HepG2 (cell line): ENCODE measurements at regions not wholly inside any gene's neighbourhood (a gene's known extent, or its start where the extent isn't known, plus 50 kb on each side); places are given as distances from the start of the nearest gene placed in this dataset.

ENCODE experiments used
- ATAC-seq: fragments of 200-7000 bp; cut with Tn5 transposase; 3 replicates; pipeline ENCODE4 v1.9.1; 2020; ENCODE audit warnings: mild to moderate bottlenecking, moderate library complexity
- BruUV-seq: library from RNA; stranded (reverse); fragments of 400-500 nt; replicated peaks from 2 replicates; lab custom pipeline; 2021; lab: Mats Ljungman, UMichigan
- CTCF ChIA-PET: fragments of 300-600 bp; formaldehyde crosslinking; extraction: SDS; loops from one replicate; lab custom pipeline; 2021; ENCODE audit warnings: low total read pairs, inconsistent platforms, low intra/inter-chr PET ratio; lab: Yijun Ruan, JAX
- POLR2A ChIA-PET: fragments of 350-600 bp; sonication (Branson Sonifier 250); formaldehyde crosslinking; loops from one replicate; lab custom pipeline; 2020; ENCODE audit warnings: antibody characterized with exemption, inconsistent platforms; lab: Yijun Ruan, JAX
- DNase-seq: peaks from one replicate; pipeline ENCODE4 v3.0.0-alpha.2; 2015; ENCODE audit warnings: low spot score
- FAIRE-seq: peaks from 3 replicates; lab custom pipeline; 2011; peaks lifted over from hg19 to GRCh38; lab: Jason Lieb, UNC
- H2AFZ ChIP-seq: one replicate; pipeline ENCODE4 v1.6.1; 2011; ENCODE audit warnings: low read length, inconsistent platforms
- H3K27ac ChIP-seq: fragments of 300-600 bp; 3 replicates; pipeline ENCODE4 v1.8.0; 2011; ENCODE audit warnings: mixed run types, mild to moderate bottlenecking, mixed read lengths, low read length, inconsistent platforms; ENCODE audit not compliant: insufficient read depth; ENCODE audit errors: extremely low read length
- H3K27me3 ChIP-seq, 2 experiments: fragments of 200-600 bp in 1 of 2; 2 replicates in 1 of 2; 3 replicates in 1 of 2; pipeline versions ENCODE4 v1.6.0 to v1.8.0; 2011; ENCODE audit warnings: low read length in 2 of 2, mild to moderate bottlenecking in 2 of 2, moderate library complexity in 2 of 2, inconsistent platforms in 1 of 2; ENCODE audit not compliant: insufficient read depth in 2 of 2, control insufficient read depth in 1 of 2
- H3K36me3 ChIP-seq, 2 experiments: fragments of 200-600 bp in 1 of 2; replicated peaks in 1 of 2; 2 replicates in 1 of 2; 3 replicates in 1 of 2; pipeline versions ENCODE4 v1.5.1 to v1.8.0; 2011; ENCODE audit warnings: low read length in 2 of 2, inconsistent platforms in 1 of 2; ENCODE audit not compliant: insufficient read depth in 2 of 2, control insufficient read depth in 1 of 2
- H3K4me1 ChIP-seq: 2 replicates; pipeline ENCODE4 v1.5.1; 2012; ENCODE audit warnings: low read length, inconsistent platforms; ENCODE audit not compliant: insufficient read depth
- H3K4me2 ChIP-seq: 2 replicates; pipeline ENCODE4 v1.6.0; 2011; ENCODE audit warnings: low read depth, low read length, inconsistent platforms
- H3K4me3 ChIP-seq, 3 experiments: fragments of 200-600 bp in 1 of 3; sonication (generic), shearing (Covaris generic) in 1 of 3; replicated peaks in 1 of 3; 2 replicates each; pipeline ENCODE4 v1.5.1; 2011 to 2016; ENCODE audit warnings: low read length in 3 of 3, inconsistent platforms in 2 of 3, low read depth in 2 of 3, mild to moderate bottlenecking in 2 of 3, control low read depth in 1 of 3, mixed read lengths in 1 of 3; ENCODE audit not compliant: insufficient read depth in 1 of 3
- H3K79me2 ChIP-seq: one replicate; pipeline ENCODE4 v1.6.1; 2011; ENCODE audit warnings: low read length, inconsistent platforms; ENCODE audit not compliant: insufficient read depth
- H3K9ac ChIP-seq: 2 replicates; pipeline ENCODE4 v1.6.0; 2011; ENCODE audit warnings: mild to moderate bottlenecking, low read depth, low read length, inconsistent platforms; ENCODE audit not compliant: insufficient read depth
- H3K9me3 ChIP-seq: 2 replicates; pipeline ENCODE4 v1.5.1; 2012; ENCODE audit warnings: mild to moderate bottlenecking, low read length
- H4K20me1 ChIP-seq: 2 replicates; pipeline ENCODE4 v1.6.0; 2011; ENCODE audit warnings: inconsistent platforms, mild to moderate bottlenecking, low read length, moderate library complexity; ENCODE audit not compliant: insufficient read depth
- ASH2L ChIP-seq: fragments of 300-600, 200-600 bp; sonication (generic); IDR thresholded peaks from 2 replicates; pipeline ENCODE4 v1.7.0; 2017; ENCODE audit warnings: low read depth, mild to moderate bottlenecking, moderate library complexity, mixed read lengths, low read length; ENCODE audit not compliant: insufficient read length
- BRCA1 ChIP-seq: sonication (generic); formaldehyde crosslinking; IDR thresholded peaks from 2 replicates; pipeline ENCODE4 v1.4.0; 2020; ENCODE audit warnings: missing genetic modification reagents
- HHEX ChIP-seq: IDR thresholded peaks from 2 replicates; pipeline ENCODE4 v1.6.1; 2016; ENCODE audit warnings: control low read depth
- HIVEP1 ChIP-seq: sonication (generic); formaldehyde crosslinking; IDR thresholded peaks from 2 replicates; pipeline ENCODE4 v1.4.0; 2020; ENCODE audit warnings: mild to moderate bottlenecking, missing genetic modification reagents
- MAFF ChIP-seq: IDR thresholded peaks from 2 replicates; pipeline ENCODE4 v1.6.1; 2011; ENCODE audit warnings: low read depth, low read length, improper control_type of control experiment
- PITX1 ChIP-seq: sonication (generic); formaldehyde crosslinking; IDR thresholded peaks from 2 replicates; pipeline ENCODE4 v1.5.1; 2020; ENCODE audit warnings: mild to moderate bottlenecking, missing genetic modification reagents
- PREB ChIP-seq: sonication (generic); formaldehyde crosslinking; IDR thresholded peaks from 2 replicates; pipeline ENCODE4 v1.4.0; 2020; ENCODE audit warnings: missing genetic modification reagents
- RCOR2 ChIP-seq: IDR thresholded peaks from 2 replicates; pipeline ENCODE4 v1.6.1; 2016; ENCODE audit warnings: missing biosample characterization, missing genetic modification reagents
- SAFB2 ChIP-seq: sonication (generic); formaldehyde crosslinking; IDR thresholded peaks from 2 replicates; pipeline ENCODE4 v1.5.1; 2020; ENCODE audit warnings: missing genetic modification reagents, low read depth, mild to moderate bottlenecking, borderline replicate concordance
- SMYD3 ChIP-seq: sonication (generic); formaldehyde crosslinking; IDR thresholded peaks from 2 replicates; pipeline ENCODE4 v1.8.1; 2023; ENCODE audit warnings: mild to moderate bottlenecking, missing genetic modification reagents
- XRCC5 ChIP-seq: fragments of 200-400 bp; formaldehyde crosslinking; optimal IDR thresholded peaks from 2 replicates; pipeline ENCODE3; 2017; ENCODE audit warnings: mild to moderate bottlenecking, low read length
- ZBTB3 ChIP-seq: sonication (generic); formaldehyde crosslinking; IDR thresholded peaks from 2 replicates; pipeline ENCODE4 v1.4.0; 2020; ENCODE audit warnings: low read depth, mild to moderate bottlenecking, moderate library complexity, missing genetic modification reagents, borderline replicate concordance
- ZFP82 ChIP-seq: sonication (generic); formaldehyde crosslinking; IDR thresholded peaks from 2 replicates; pipeline ENCODE4 v1.5.1; 2020; ENCODE audit warnings: mild to moderate bottlenecking, missing genetic modification reagents, borderline replicate concordance
- ZFP90 ChIP-seq: sonication (generic); formaldehyde crosslinking; IDR thresholded peaks from 2 replicates; pipeline ENCODE4 v1.8.0; 2022; ENCODE audit warnings: missing genetic modification reagents, mild to moderate bottlenecking, inconsistent platforms, borderline replicate concordance
- ZFP91 ChIP-seq: sonication (generic); formaldehyde crosslinking; IDR thresholded peaks from 2 replicates; pipeline ENCODE4 v1.9.0; 2022; ENCODE audit warnings: missing genetic modification reagents, mild to moderate bottlenecking, borderline replicate concordance
- ZNF333 ChIP-seq: sonication (generic); formaldehyde crosslinking; IDR thresholded peaks from 2 replicates; pipeline ENCODE4 v1.4.0; 2020; ENCODE audit warnings: mild to moderate bottlenecking, missing genetic modification reagents, borderline replicate concordance
- ZNF549 ChIP-seq: sonication (generic); formaldehyde crosslinking; IDR thresholded peaks from 2 replicates; pipeline ENCODE4 v1.5.0; 2020; ENCODE audit warnings: missing genetic modification reagents
- ZNF564 ChIP-seq: sonication (generic); formaldehyde crosslinking; IDR thresholded peaks from 2 replicates; pipeline ENCODE4 v1.8.1; 2023; ENCODE audit warnings: mild to moderate bottlenecking, missing genetic modification reagents
- ZNF570 ChIP-seq: sonication (generic); formaldehyde crosslinking; IDR thresholded peaks from 2 replicates; pipeline ENCODE4 v1.4.0; 2020; ENCODE audit warnings: mild to moderate bottlenecking, missing genetic modification reagents, borderline replicate concordance
- ZNF580 ChIP-seq: IDR thresholded peaks from 2 replicates; pipeline ENCODE4 v1.6.1; 2016; ENCODE audit warnings: low read depth, borderline replicate concordance
- WGBS: methylation state at CpG from one replicate; pipeline ENCODE4 v1.1.6; 2017; ENCODE audit warnings: low lambda C conversion rate; 5-methylcytosine and 5-hydroxymethylcytosine counted together
- in situ Hi-C: cut with HindIII; loops from 2 replicates; pipeline ENCODE4 v1.10.0; 2017; ENCODE audit warnings: low pct_unique_long_range_greater_than_20kb; ENCODE audit not compliant: extremely low pct_ligation_motif_present
- intact Hi-C: fragments of 100-400 bp; cut with micrococcal nuclease; formaldehyde crosslinking; loops from one replicate; pipeline ENCODE4 v1.10.0; 2022; ENCODE audit not compliant: unreplicated experiment

GRCh38 chr6:132937466-132937906, 123.1 kb downstream of the RPS12 start (continued):
- TF ChIP-seq SMYD3 (CRISPR knock-in tag) = 0 out of 2 replicates have a peak, but pooled peaks have one; percentile 42
- TF ChIP-seq, all 625 proteins: peak for 7

GRCh38 chr6:132948889-132949288, 134.5 kb downstream of the RPS12 start:
- Histone ChIP-seq H3K27me3 (peaks cover 0 to 3% of the 10 kb centered on the region in 2 experiments; a peak in 2 of 5 replicates), H3K79me2 (no peaks in the 10 kb centered on the region), H3K36me3 (no peaks in the 10 kb centered on the region), H3K9me3 (no peaks in the 10 kb centered on the region), H3K4me2 (no peak overlapping the region), H3K4me1 (peaks cover 16% of the 10 kb centered on the region), H3K9ac (no peak overlapping the region), H3K4me3 (no peak overlapping the region), H2AFZ (no peak overlapping the region), H4K20me1 (no peaks in the 10 kb centered on the region), H3K27ac (no peak overlapping the region)
- TF ChIP-seq ZNF549 (CRISPR knock-in tag) (no peak), HHEX (CRISPR knock-in tag) (no peak), XRCC5 (no peak), ASH2L (no peak), ZFP82 (CRISPR knock-in tag) (no peak), BRCA1 (no peak), ZFP90 (CRISPR knock-in tag) (no peak), PITX1 (CRISPR knock-in tag) (no peak), ZBTB3 (CRISPR knock-in tag) (no peak), ZNF570 (CRISPR knock-in tag) (no peak), ZNF333 (no peak), SAFB2 (CRISPR knock-in tag) (no peak), PREB (CRISPR knock-in tag) (no peak), ZNF580 (CRISPR knock-in tag) (no peak), MAFF (no peak), RCOR2 (CRISPR knock-in tag) (no peak), HIVEP1 (CRISPR knock-in tag) (no peak), ZNF564 (CRISPR knock-in tag) (no peak), ZFP91 (CRISPR knock-in tag) (no peak)
- 3% methylated on average over 5 of the region's 5 CpGs for WGBS
- intact Hi-C loops (no loop called here), in situ Hi-C loops (no loop called here)
- DNase-seq (no peak), FAIRE-seq (no peak), ATAC-seq (peak; percentile 50; the same call in 2 of the 3 replicates)
- ChIA-PET CTCF (no interaction called here), POLR2A (no interaction called here)
- no TSS peak for BruUV-seq
